ENCODE measurements at regions not wholly inside any gene's neighbourhood (a gene's known extent, or its start where the extent isn't known, plus 50 kb on each side); places are given as distances from the start of the nearest gene placed in this dataset.

DNA sequence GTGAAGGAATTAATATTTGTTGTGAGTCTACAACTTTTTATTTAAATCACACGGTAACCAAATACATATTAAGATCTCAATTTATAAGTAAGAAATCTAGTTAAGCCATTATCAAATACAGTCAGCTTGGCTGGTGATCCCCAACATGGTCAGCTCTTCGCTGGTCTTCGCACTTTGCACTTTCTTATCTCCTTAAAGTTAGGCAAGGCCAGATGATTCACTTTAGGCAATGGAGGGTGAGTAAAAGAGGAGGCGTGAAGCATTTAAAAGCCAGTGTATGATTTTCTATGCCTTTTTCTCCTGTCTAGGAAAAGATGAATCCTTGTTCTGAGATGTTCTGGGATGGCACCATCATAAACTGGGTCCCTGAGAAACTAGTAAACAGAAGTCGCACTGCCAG, 793.7 kb upstream of the ARGLU1 start (continued):
- TF ChIP-seq MAX (IDR thresholded peaks at IDR 0.05) (no peak), CBX3 (IDR thresholded peaks at IDR 0.05; ENCODE audit: low read depth) (no peak)

GRCh38 chr13:107360010-107360409, 792.1 kb upstream of the ARGLU1 start:
- peaks cover 8 to 15% of the 10 kb centered on the region in 2 experiments; a peak in 2 of 4 replicates for H3K9me3 ChIP-seq (ENCODE audit: control insufficient read depth in 1 of 2, insufficient read depth in 1 of 2, low read depth in 1 of 2, low read length in 2 of 2)
- no peaks in the 10 kb centered on the region for H4K20me1 ChIP-seq (ENCODE audit: insufficient read depth)
- H3K9ac ChIP-seq (ENCODE audit: low read length), result no peak overlapping the region
- intact Hi-C loops (cut with micrococcal nuclease), result no loop called here
- H3K4me2 ChIP-seq (ENCODE audit: low read length), result no peak overlapping the region
- H3K4me3 ChIP-seq (replicated peaks in 1 of 2; ENCODE audit: low read depth in 1 of 2, low read length in 2 of 2), result no peak overlapping the region
- H2AFZ ChIP-seq (ENCODE audit: low read depth, low read length, poor library complexity, severe bottlenecking), result no peak overlapping the region
- no peaks in the 10 kb centered on the region for H3K79me2 ChIP-seq (ENCODE audit: insufficient read depth, low read length)
- ChIA-PET CTCF (no interaction called here), RAD21 (ENCODE audit: low non-redundant PET in 1 of 2, low total read pairs in 2 of 2, uncharacterized antibody in 2 of 2, unreplicated experiment in 2 of 2) (no interaction called here), POLR2A (no interaction called here)
- H3K9me2 ChIP-seq (ENCODE audit: insufficient read depth), result no peaks in the 10 kb centered on the region
- no peak for TF ChIP-seq YY1 (IDR thresholded peaks at IDR 0.05; ENCODE audit: extremely low read depth, insufficient replicate concordance, low read depth, low read length)
- TF ChIP-seq JUND (IDR thresholded peaks at IDR 0.05), result no peak
- TF ChIP-seq SRF (IDR thresholded peaks at IDR 0.05; ENCODE audit: low read depth), result no peak
- no peak for TF ChIP-seq FOSL1 (IDR thresholded peaks at IDR 0.05; ENCODE audit: low read depth)
- TF ChIP-seq ZNF274 (IDR thresholded peaks at IDR 0.05; ENCODE audit: low read depth, low read length), result no peak
- no peak for TF ChIP-seq CEBPB (IDR thresholded peaks at IDR 0.05; ENCODE audit: low read depth)
- no peak for TF ChIP-seq POLR2A (IDR thresholded peaks at IDR 0.05; ENCODE audit: borderline replicate concordance, extremely low read depth, insufficient read depth, insufficient read length)
- TF ChIP-seq SP1 (IDR thresholded peaks at IDR 0.05; ENCODE audit: low read depth), result no peak
- no peak for TF ChIP-seq RAD21 (IDR thresholded peaks at IDR 0.05; ENCODE audit: low read depth)
- no peak for TF ChIP-seq ZFX (IDR thresholded peaks at IDR 0.05)
- BruUV-seq (replicated peaks), result no TSS peak
- no peak for DNase-seq (ENCODE audit: low read depth, low spot score)
- no peak for ATAC-seq
- no peak overlapping the region for H3K27ac ChIP-seq (ENCODE audit: low read depth, low read length)
- no peaks in the 10 kb centered on the region for H3K36me3 ChIP-seq (ENCODE audit: control insufficient read depth in 1 of 2, insufficient read depth in 2 of 2, low read length in 2 of 2)
- H3K27me3 ChIP-seq (ENCODE audit: insufficient read depth, low read length), result no peaks in the 10 kb centered on the region
- no peaks in the 10 kb centered on the region for H3K4me1 ChIP-seq (ENCODE audit: control insufficient read depth in 1 of 2, insufficient read depth in 2 of 2, low read length in 2 of 2)

GRCh38 chr13:107358866-107359265, 790.9 kb upstream of the ARGLU1 start:
- H2AFZ ChIP-seq (ENCODE audit: low read depth, low read length, poor library complexity, severe bottlenecking), result no peak overlapping the region
- H3K9me3 ChIP-seq (ENCODE audit: control insufficient read depth in 1 of 2, insufficient read depth in 1 of 2, low read depth in 1 of 2, low read length in 2 of 2), result peaks cover 8 to 15% of the 10 kb centered on the region in 2 experiments; a peak in 2 of 4 replicates
- H4K20me1 ChIP-seq (ENCODE audit: insufficient read depth), result no peaks in the 10 kb centered on the region
- ATAC-seq, result no peak
- no peak for TF ChIP-seq EZH2 (IDR thresholded peaks at IDR 0.05)
- TF ChIP-seq FOSL1 (IDR thresholded peaks at IDR 0.05; ENCODE audit: low read depth), result no peak
- no peak for TF ChIP-seq REST (IDR thresholded peaks at IDR 0.05; ENCODE audit: low read depth)
- no peak for TF ChIP-seq RAD21 (IDR thresholded peaks at IDR 0.05; ENCODE audit: low read depth)
- no peak for TF ChIP-seq ATF3 (IDR thresholded peaks at IDR 0.05)
- H3K9me2 ChIP-seq (ENCODE audit: insufficient read depth), result no peaks in the 10 kb centered on the region
- no peaks in the 10 kb centered on the region for H3K4me1 ChIP-seq (ENCODE audit: control insufficient read depth in 1 of 2, insufficient read depth in 2 of 2, low read length in 2 of 2)
- intact Hi-C loops (cut with micrococcal nuclease), result no loop called here
- no peaks in the 10 kb centered on the region for H3K27me3 ChIP-seq (ENCODE audit: insufficient read depth, low read length)
- H3K79me2 ChIP-seq (ENCODE audit: insufficient read depth, low read length), result no peaks in the 10 kb centered on the region
- no peak overlapping the region for H3K27ac ChIP-seq (ENCODE audit: low read depth, low read length)
- no peak overlapping the region for H3K4me3 ChIP-seq (replicated peaks in 1 of 2; ENCODE audit: low read depth in 1 of 2, low read length in 2 of 2)
- ChIA-PET RAD21 (ENCODE audit: low non-redundant PET in 1 of 2, low total read pairs in 2 of 2, uncharacterized antibody in 2 of 2, unreplicated experiment in 2 of 2) (no interaction called here), POLR2A (no interaction called here), CTCF (no interaction called here)
- no peak overlapping the region for H3K9ac ChIP-seq (ENCODE audit: low read length)
- no peaks in the 10 kb centered on the region for H3K36me3 ChIP-seq (ENCODE audit: control insufficient read depth in 1 of 2, insufficient read depth in 2 of 2, low read length in 2 of 2)
- H3K4me2 ChIP-seq (ENCODE audit: low read length), result no peak overlapping the region
- BruUV-seq (replicated peaks), result no TSS peak
- DNase-seq (ENCODE audit: low read depth, low spot score), result no peak
